Naive B cell (primary cell): ENCODE measurements at regions not wholly inside any gene's neighbourhood (a gene's known extent, or its start where the extent isn't known, plus 50 kb on each side); places are given as distances from the start of the nearest gene placed in this dataset.
"Not testable (repeated sequence)": the region's sequence is repeated elsewhere in the genome, so short reads cannot be mapped to it uniquely, and the experiment has no call there.

Source experiments
- ATAC-seq, 2 donors: fragments of 150-1000 bp; cut with Tn5 transposase; 2 replicates each; pipeline ENCODE4 v1.10.0; 2021; ENCODE audit warnings: low read depth in 2 of 2, mild to moderate bottlenecking in 2 of 2, moderate library complexity in 2 of 2
- DNase-seq: peaks from one replicate; pipeline ENCODE4 v3.0.0; 2022
- H3K27ac Mint-ChIP-seq, 6 donors: one replicate each; pipeline ENCODE4 v1.8.0; 2020 to 2022; ENCODE audit warnings: mild to moderate bottlenecking in 6 of 6, mixed read lengths in 6 of 6, moderate library complexity in 5 of 6, inconsistent platforms in 2 of 6
- H3K27me3 Mint-ChIP-seq, 3 donors: one replicate each; pipeline ENCODE4 v1.8.0; 2021 to 2022; ENCODE audit warnings: mixed read lengths in 3 of 3, mild to moderate bottlenecking in 1 of 3
- H3K36me3 Mint-ChIP-seq, 2 donors: one replicate each; pipeline ENCODE4 v1.8.0; 2020 to 2022; ENCODE audit warnings: mixed read lengths in 2 of 2, inconsistent platforms in 1 of 2, mild to moderate bottlenecking in 1 of 2
- H3K4me1 Mint-ChIP-seq, 3 donors: one replicate each; pipeline ENCODE4 v1.8.0; 2020 to 2022; ENCODE audit warnings: mixed read lengths in 3 of 3, inconsistent platforms in 1 of 3, mild to moderate bottlenecking in 1 of 3, moderate library complexity in 1 of 3
- H3K4me3 Mint-ChIP-seq, 8 donors: one replicate each; pipeline ENCODE4 v1.8.0; 2020 to 2022; ENCODE audit warnings: mild to moderate bottlenecking in 8 of 8, mixed read lengths in 8 of 8, moderate library complexity in 8 of 8, inconsistent platforms in 2 of 8
- H3K9me3 Mint-ChIP-seq, 7 donors: one replicate each; pipeline ENCODE4 v1.8.0; 2020 to 2022; ENCODE audit warnings: mixed read lengths in 7 of 7, mild to moderate bottlenecking in 5 of 7, inconsistent platforms in 2 of 7, moderate library complexity in 1 of 7

GRCh38 chr7:46622251-46622650 is 701.2 kb upstream of the IGFBP3 start:
- no peak for DNase-seq
- H3K36me3 Mint-ChIP-seq: no peaks in the 10 kb centered on the region
- H3K27ac Mint-ChIP-seq: no peak overlapping the region
- peaks cover 0 to 2% (median 0%) of the 10 kb centered on the region in 7 donors for H3K9me3 Mint-ChIP-seq
- H3K4me1 Mint-ChIP-seq: no peaks in the 10 kb centered on the region
- no peak overlapping the region for H3K4me3 Mint-ChIP-seq
- no peak for ATAC-seq
- H3K27me3 Mint-ChIP-seq: no peaks in the 10 kb centered on the region

- ATAC-seq: no peak
- no peak overlapping the region for H3K27ac Mint-ChIP-seq
- H3K4me3 Mint-ChIP-seq: no peak overlapping the region
- no peak for DNase-seq
- no peaks in the 10 kb centered on the region for H3K36me3 Mint-ChIP-seq
- H3K9me3 Mint-ChIP-seq: peaks cover 0 to 2% (median 0%) of the 10 kb centered on the region in 7 donors
- no peaks in the 10 kb centered on the region for H3K27me3 Mint-ChIP-seq
- H3K4me1 Mint-ChIP-seq: no peaks in the 10 kb centered on the region
These were observed 698.7 kb upstream of the IGFBP3 start for GRCh38 chr7:46619723-46620310.

GRCh38 chr7:46616636-46617035 is 695.6 kb upstream of the IGFBP3 start:
- ATAC-seq (no peak), DNase-seq (no peak)
- Mint-ChIP-seq H3K9me3 (peaks cover 0 to 8% (median 0%) of the 10 kb centered on the region in 7 donors), H3K36me3 (no peaks in the 10 kb centered on the region), H3K27ac (no peak overlapping the region), H3K4me1 (no peaks in the 10 kb centered on the region), H3K4me3 (no peak overlapping the region), H3K27me3 (no peaks in the 10 kb centered on the region)

- no peaks in the 10 kb centered on the region for H3K4me1 Mint-ChIP-seq
- DNase-seq: no peak
- H3K4me3 Mint-ChIP-seq: no peak overlapping the region
- H3K36me3 Mint-ChIP-seq: no peaks in the 10 kb centered on the region
- H3K27ac Mint-ChIP-seq: no peak overlapping the region
- ATAC-seq: no peak
- H3K9me3 Mint-ChIP-seq: peaks cover 0 to 8% (median 0%) of the 10 kb centered on the region in 7 donors
- H3K27me3 Mint-ChIP-seq: no peaks in the 10 kb centered on the region
These were observed 692.5 kb upstream of the IGFBP3 start for GRCh38 chr7:46613551-46613950.

- ATAC-seq: no peak
- DNase-seq: no peak
- H3K4me3 Mint-ChIP-seq: no peak overlapping the region
- no peaks in the 10 kb centered on the region for H3K4me1 Mint-ChIP-seq
- peaks cover 0 to 8% (median 0%) of the 10 kb centered on the region in 7 donors for H3K9me3 Mint-ChIP-seq
- no peaks in the 10 kb centered on the region for H3K36me3 Mint-ChIP-seq
- H3K27me3 Mint-ChIP-seq: no peaks in the 10 kb centered on the region
- no peak overlapping the region for H3K27ac Mint-ChIP-seq
These were observed 692.0 kb upstream of the IGFBP3 start for GRCh38 chr7:46613116-46613515.

- no peaks in the 10 kb centered on the region for H3K4me1 Mint-ChIP-seq
- peaks cover 0 to 8% (median 0%) of the 10 kb centered on the region in 7 donors for H3K9me3 Mint-ChIP-seq
- ATAC-seq (no peak), DNase-seq (no peak)
- H3K36me3 Mint-ChIP-seq: no peaks in the 10 kb centered on the region
- no peak overlapping the region for H3K27ac Mint-ChIP-seq
- H3K27me3 Mint-ChIP-seq: no peaks in the 10 kb centered on the region
- no peak overlapping the region for H3K4me3 Mint-ChIP-seq
These were observed 690.4 kb upstream of the IGFBP3 start for GRCh38 chr7:46611508-46611907.

- H3K4me1 Mint-ChIP-seq: no peaks in the 10 kb centered on the region
- peaks cover 0 to 8% (median 0%) of the 10 kb centered on the region in 7 donors for H3K9me3 Mint-ChIP-seq
- no peaks in the 10 kb centered on the region for H3K36me3 Mint-ChIP-seq
- H3K27me3 Mint-ChIP-seq: no peaks in the 10 kb centered on the region
- H3K4me3 Mint-ChIP-seq: no peak overlapping the region
- ATAC-seq (no peak), DNase-seq (no peak)
- H3K27ac Mint-ChIP-seq: no peak overlapping the region
These were observed 689.7 kb upstream of the IGFBP3 start for GRCh38 chr7:46610746-46611145.

GRCh38 chr7:46607176-46607575 is 686.1 kb upstream of the IGFBP3 start:
- DNase-seq (no peak), ATAC-seq (no peak)
- Mint-ChIP-seq H3K4me1 (no peaks in the 10 kb centered on the region), H3K36me3 (no peaks in the 10 kb centered on the region), H3K9me3 (no peaks in the 10 kb centered on the region), H3K4me3 (no peak overlapping the region), H3K27me3 (no peaks in the 10 kb centered on the region), H3K27ac (no peak overlapping the region)

- no peak for ATAC-seq
- Mint-ChIP-seq H3K4me3 (no peak overlapping the region), H3K4me1 (no peaks in the 10 kb centered on the region), H3K9me3 (no peaks in the 10 kb centered on the region), H3K27ac (no peak overlapping the region), H3K36me3 (no peaks in the 10 kb centered on the region), H3K27me3 (no peaks in the 10 kb centered on the region)
- no peak for DNase-seq
These were observed 685.7 kb upstream of the IGFBP3 start for GRCh38 chr7:46606761-46607160.

GRCh38 chr7:46604241-46604661 is 683.2 kb upstream of the IGFBP3 start:
- no peak for DNase-seq
- Mint-ChIP-seq H3K27me3 (no peaks in the 10 kb centered on the region), H3K4me3 (no peak overlapping the region), H3K36me3 (no peaks in the 10 kb centered on the region), H3K4me1 (no peaks in the 10 kb centered on the region), H3K27ac (no peak overlapping the region), H3K9me3 (peaks cover 0 to 6% (median 0%) of the 10 kb centered on the region in 7 donors)
- ATAC-seq: no peak

GRCh38 chr7:46603780-46604179 is 682.7 kb upstream of the IGFBP3 start:
- DNase-seq (no peak), ATAC-seq (no peak)
- H3K27me3 Mint-ChIP-seq: no peaks in the 10 kb centered on the region
- peaks cover 0 to 6% (median 0%) of the 10 kb centered on the region in 7 donors for H3K9me3 Mint-ChIP-seq
- no peaks in the 10 kb centered on the region for H3K4me1 Mint-ChIP-seq
- no peaks in the 10 kb centered on the region for H3K36me3 Mint-ChIP-seq
- H3K27ac Mint-ChIP-seq: no peak overlapping the region
- H3K4me3 Mint-ChIP-seq: no peak overlapping the region

- H3K27me3 Mint-ChIP-seq: no peaks in the 10 kb centered on the region
- no peak overlapping the region for H3K4me3 Mint-ChIP-seq
- no peaks in the 10 kb centered on the region for H3K4me1 Mint-ChIP-seq
- no peak for DNase-seq
- no peak overlapping the region for H3K27ac Mint-ChIP-seq
- peaks cover 0 to 6% (median 0%) of the 10 kb centered on the region in 7 donors for H3K9me3 Mint-ChIP-seq
- H3K36me3 Mint-ChIP-seq: no peaks in the 10 kb centered on the region
- ATAC-seq: no peak
These were observed 682.3 kb upstream of the IGFBP3 start for GRCh38 chr7:46603296-46603752.

- no peaks in the 10 kb centered on the region for H3K4me1 Mint-ChIP-seq
- DNase-seq: no peak
- H3K27ac Mint-ChIP-seq: no peak overlapping the region
- ATAC-seq: no peak
- H3K27me3 Mint-ChIP-seq: no peaks in the 10 kb centered on the region
- H3K4me3 Mint-ChIP-seq: no peak overlapping the region
- peaks cover 0 to 6% (median 2%) of the 10 kb centered on the region in 7 donors for H3K9me3 Mint-ChIP-seq
- no peaks in the 10 kb centered on the region for H3K36me3 Mint-ChIP-seq
These were observed 679.3 kb upstream of the IGFBP3 start for GRCh38 chr7:46600340-46600739.

- H3K4me1 Mint-ChIP-seq, ATAC-seq, H3K27me3 Mint-ChIP-seq, DNase-seq, H3K36me3 Mint-ChIP-seq, H3K4me3 Mint-ChIP-seq: not testable (repeated sequence)
- peaks cover 2 to 15% (median 10%) of the 10 kb centered on the region in 7 donors for H3K9me3 Mint-ChIP-seq
- peak overlapping the region in 1 of 6 donors; percentile 55 for H3K27ac Mint-ChIP-seq
These were observed 673.8 kb upstream of the IGFBP3 start for GRCh38 chr7:46594831-46595230.
